SK-N-SH (cell line): ENCODE measurements at regions not wholly inside any gene's neighbourhood (a gene's known extent, or its start where the extent isn't known, plus 50 kb on each side); places are given as distances from the start of the nearest gene placed in this dataset.

Source experiments
- CTCF ChIA-PET: fragments of 300-600, 350-600 bp; formaldehyde crosslinking; extraction: SDS; loops from one replicate; lab custom pipeline; 2021; lab: Yijun Ruan, JAX
- POLR2A ChIA-PET: fragments of 350-600 bp; sonication (Branson Sonifier 250); formaldehyde crosslinking; extraction: SDS; loops from one replicate; lab custom pipeline; 2020; ENCODE audit warnings: antibody characterized with exemption, inconsistent platforms; lab: Yijun Ruan, JAX
- DNase-seq: peaks from one replicate; pipeline ENCODE4 v3.0.0; 2012
- H2AFZ ChIP-seq: fragments of 200-600 bp; sonication (generic); 2 replicates; pipeline ENCODE4 v1.8.1; 2016; ENCODE audit warnings: antibody characterized with exemption, mild to moderate bottlenecking, low read depth
- H3F3A ChIP-seq: fragments of 200-600 bp; sonication (generic); replicated peaks from 2 replicates; pipeline ENCODE3; 2016; ENCODE audit warnings: antibody characterized with exemption, mild to moderate bottlenecking; ENCODE audit not compliant: insufficient read depth
- H3K27ac ChIP-seq, 2 experiments: fragments of 200-500 bp in 1 of 2; fragments of 200-600 bp in 1 of 2; sonication (Bioruptor generic) in 1 of 2; sonication (generic), shearing (Covaris generic) in 1 of 2; 2 replicates each; pipeline versions ENCODE4 v1.5.1 to v1.6.1; 2014 to 2016; ENCODE audit warnings: low read depth in 2 of 2, inconsistent platforms in 1 of 2, low read length in 1 of 2, mild to moderate bottlenecking in 1 of 2, mixed read lengths in 1 of 2
- H3K27me3 ChIP-seq: fragments of 200-600 bp; sonication (generic), shearing (Covaris generic); 2 replicates; pipeline ENCODE4 v1.6.1; 2016; ENCODE audit warnings: mixed run types; ENCODE audit not compliant: insufficient read depth
- H3K36me3 ChIP-seq, 2 experiments: fragments of 200-500 bp in 1 of 2; fragments of 200-600 bp in 1 of 2; sonication (Bioruptor generic) in 1 of 2; sonication (generic) in 1 of 2; replicated peaks in 1 of 2; 2 replicates each; pipeline versions ENCODE3 to v1.5.1; 2014 to 2016; ENCODE audit warnings: low read length in 1 of 2, mild to moderate bottlenecking in 1 of 2; ENCODE audit not compliant: insufficient read depth in 2 of 2, control insufficient read depth in 1 of 2
- H3K4me1 ChIP-seq, 2 experiments: fragments of 200-500 bp in 1 of 2; fragments of 200-600 bp in 1 of 2; sonication (Bioruptor generic) in 1 of 2; sonication (generic), shearing (Covaris generic) in 1 of 2; 2 replicates each; pipeline versions ENCODE4 v1.5.1 to v1.6.1; 2014 to 2016; ENCODE audit warnings: low read depth in 1 of 2, low read length in 1 of 2, mixed run types in 1 of 2; ENCODE audit not compliant: insufficient read depth in 2 of 2, control insufficient read depth in 1 of 2
- H3K4me2 ChIP-seq: fragments of 200-600 bp; sonication (generic), shearing (Covaris generic); 2 replicates; pipeline ENCODE4 v1.6.1; 2017; ENCODE audit warnings: mixed run types
- H3K4me3 ChIP-seq, 2 experiments: fragments of 200-500 bp in 1 of 2; fragments of 200-600 bp in 1 of 2; sonication (Bioruptor generic) in 1 of 2; sonication (generic), shearing (Covaris generic) in 1 of 2; 2 replicates each; pipeline versions ENCODE4 v1.5.1 to v1.8.1; 2014 to 2016; ENCODE audit warnings: low read depth in 2 of 2, inconsistent platforms in 1 of 2, low read length in 1 of 2, mild to moderate bottlenecking in 1 of 2, mixed read lengths in 1 of 2, moderate library complexity in 1 of 2
- H3K79me2 ChIP-seq: fragments of 200-600 bp; sonication (generic); 2 replicates; pipeline ENCODE4 v1.8.1; 2017; ENCODE audit warnings: mild to moderate bottlenecking; ENCODE audit not compliant: insufficient read depth
- H3K9ac ChIP-seq: fragments of 200-600 bp; sonication (generic); 2 replicates; pipeline ENCODE4 v1.6.1; 2017; ENCODE audit warnings: mixed run types
- H3K9me2 ChIP-seq: fragments of 200-600 bp; sonication (generic); 2 replicates; pipeline ENCODE4 v1.6.1; 2017; ENCODE audit warnings: mixed run types
- H3K9me3 ChIP-seq: fragments of 200-600 bp; sonication (generic); 2 replicates; pipeline ENCODE4 v1.6.1; 2017; ENCODE audit warnings: mixed run types, mild to moderate bottlenecking, moderate library complexity
- H4K20me1 ChIP-seq: fragments of 200-600 bp; sonication (generic); 2 replicates; pipeline ENCODE4 v1.6.1; 2017; ENCODE audit warnings: mild to moderate bottlenecking, mixed run types; ENCODE audit not compliant: insufficient read depth
- ELF1 ChIP-seq: IDR thresholded peaks from 2 replicates; pipeline ENCODE4 v1.4.0; 2012
- EP300 ChIP-seq, 2 experiments: IDR thresholded peaks; 2 replicates each; pipeline versions ENCODE4 v1.4.0 to v1.6.1; 2012; ENCODE audit warnings: borderline replicate concordance in 1 of 2, low read depth in 1 of 2, low read length in 1 of 2
- GABPA ChIP-seq: IDR thresholded peaks from 2 replicates; pipeline ENCODE4 v1.4.0; 2012; ENCODE audit warnings: low read depth, mild to moderate bottlenecking
- JUND ChIP-seq: IDR thresholded peaks from 2 replicates; pipeline ENCODE4 v1.4.0; 2012
- MXI1 ChIP-seq: IDR thresholded peaks from 2 replicates; pipeline ENCODE4 v1.6.1; 2012; ENCODE audit warnings: mild to moderate bottlenecking, low read depth, low read length, improper control_type of control experiment
- NFIC ChIP-seq: IDR thresholded peaks from 2 replicates; pipeline ENCODE4 v1.4.0; 2012; ENCODE audit warnings: borderline replicate concordance
- POLR2AphosphoS5 ChIP-seq: IDR thresholded peaks from 2 replicates; pipeline ENCODE4 v1.6.1; 2012; ENCODE audit warnings: low read depth, low read length
- RAD21 ChIP-seq: IDR thresholded peaks from 2 replicates; pipeline ENCODE4 v1.6.1; 2012; ENCODE audit warnings: mild to moderate bottlenecking, low read length
- RCOR1 ChIP-seq: fragments of 150-350 bp; IDR thresholded peaks from 2 replicates; pipeline ENCODE4 v1.6.1; 2017; ENCODE audit warnings: antibody characterized with exemption, low read length
- RFX5 ChIP-seq: IDR thresholded peaks from 2 replicates; pipeline ENCODE4 v1.6.1; 2012; ENCODE audit warnings: mild to moderate bottlenecking, improper control_type of control experiment, low read length
- SMC3 ChIP-seq: IDR thresholded peaks from 2 replicates; pipeline ENCODE4 v1.6.1; 2012; ENCODE audit warnings: low read depth, low read length, improper control_type of control experiment
- TCF12 ChIP-seq: IDR thresholded peaks from 2 replicates; pipeline ENCODE4 v1.4.0; 2012
- WGBS: methylation state at CpG from one replicate; pipeline ENCODE4 v1.1.6; 2017; ENCODE audit warnings: low lambda C conversion rate; 5-methylcytosine and 5-hydroxymethylcytosine counted together
- TF ChIP-seq, protein P1 (sequence below): IDR thresholded peaks from 2 replicates; pipeline ENCODE4 v1.6.1; 2012; ENCODE audit warnings: mild to moderate bottlenecking, low read depth, low read length, moderate library complexity
- TF ChIP-seq, protein P2 (sequence below): IDR thresholded peaks from 2 replicates; pipeline ENCODE4; 2012
- TF ChIP-seq, protein P3 (sequence below): IDR thresholded peaks from 2 replicates; pipeline ENCODE4 v1.4.0; 2012; ENCODE audit warnings: low read depth
- TF ChIP-seq, protein P4 (sequence below): fragments of 200-600 bp; sonication (generic); IDR thresholded peaks from 2 replicates; pipeline ENCODE4 v1.6.1; 2017; ENCODE audit warnings: antibody characterized with exemption, mild to moderate bottlenecking, moderate library complexity

DNA sequence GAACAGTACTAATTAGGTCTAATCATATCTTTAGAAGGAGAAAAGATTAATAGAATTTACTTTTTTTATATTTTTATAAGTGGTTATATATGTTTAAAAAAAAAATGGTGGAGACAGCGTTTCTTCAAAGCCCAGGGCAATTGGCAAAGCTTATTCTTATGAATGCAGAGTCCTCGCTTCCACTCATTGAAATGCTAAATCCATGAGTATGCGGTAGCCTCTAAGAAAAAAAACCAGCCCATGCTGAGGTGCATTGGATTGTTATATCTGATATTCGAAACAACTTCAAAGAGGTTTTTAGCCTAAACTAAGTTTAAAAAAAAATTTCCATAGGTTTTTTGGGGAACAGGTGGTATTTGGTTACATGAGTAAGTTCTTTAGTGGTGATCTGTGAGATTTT is 142.8 kb downstream of the GOLIM4 start (continued):
- TF ChIP-seq ELF1 (no peak), RAD21 (no peak), JUND (no peak)
- TF ChIP-seq, all 33 proteins: peak for 0

DNA sequence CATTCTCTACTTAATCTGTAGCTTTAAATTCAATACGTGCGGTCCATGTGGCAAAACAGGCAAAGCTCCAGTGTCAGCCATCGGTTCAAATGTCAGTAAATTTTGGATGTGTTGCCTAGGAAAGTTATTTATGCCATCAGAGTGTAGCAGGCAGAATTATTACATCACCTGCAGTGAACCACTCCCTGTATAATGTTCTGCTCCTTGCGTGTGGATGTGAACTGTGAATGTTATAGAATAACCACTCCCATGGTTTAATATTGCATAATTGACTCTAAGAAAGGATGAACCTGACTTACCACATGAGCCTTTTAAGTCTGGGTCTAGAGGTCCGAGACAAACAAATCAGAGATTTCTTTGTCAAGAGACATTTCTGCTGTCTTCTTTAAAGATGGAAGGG is 145.5 kb downstream of the GOLIM4 start:
- no peaks in the 10 kb centered on the region for H3K27me3 ChIP-seq
- no peak overlapping the region for H3K4me2 ChIP-seq
- 65% methylated on average over 5 of the region's 5 CpGs for WGBS
- H3F3A ChIP-seq, result no peaks in the 10 kb centered on the region
- no peak overlapping the region for H3K27ac ChIP-seq
- H3K9me2 ChIP-seq, result no peaks in the 10 kb centered on the region
- no peaks in the 10 kb centered on the region for H3K36me3 ChIP-seq
- H3K4me3 ChIP-seq, result no peak overlapping the region
- H3K9me3 ChIP-seq, result no peaks in the 10 kb centered on the region; the same call in 1 of the 2 replicates
- H3K9ac ChIP-seq, result no peak overlapping the region
- DNase-seq, result no peak
- TF ChIP-seq SMC3 (no peak), ELF1 (no peak), POLR2AphosphoS5 (no peak)
- TF ChIP-seq, protein P1, sequence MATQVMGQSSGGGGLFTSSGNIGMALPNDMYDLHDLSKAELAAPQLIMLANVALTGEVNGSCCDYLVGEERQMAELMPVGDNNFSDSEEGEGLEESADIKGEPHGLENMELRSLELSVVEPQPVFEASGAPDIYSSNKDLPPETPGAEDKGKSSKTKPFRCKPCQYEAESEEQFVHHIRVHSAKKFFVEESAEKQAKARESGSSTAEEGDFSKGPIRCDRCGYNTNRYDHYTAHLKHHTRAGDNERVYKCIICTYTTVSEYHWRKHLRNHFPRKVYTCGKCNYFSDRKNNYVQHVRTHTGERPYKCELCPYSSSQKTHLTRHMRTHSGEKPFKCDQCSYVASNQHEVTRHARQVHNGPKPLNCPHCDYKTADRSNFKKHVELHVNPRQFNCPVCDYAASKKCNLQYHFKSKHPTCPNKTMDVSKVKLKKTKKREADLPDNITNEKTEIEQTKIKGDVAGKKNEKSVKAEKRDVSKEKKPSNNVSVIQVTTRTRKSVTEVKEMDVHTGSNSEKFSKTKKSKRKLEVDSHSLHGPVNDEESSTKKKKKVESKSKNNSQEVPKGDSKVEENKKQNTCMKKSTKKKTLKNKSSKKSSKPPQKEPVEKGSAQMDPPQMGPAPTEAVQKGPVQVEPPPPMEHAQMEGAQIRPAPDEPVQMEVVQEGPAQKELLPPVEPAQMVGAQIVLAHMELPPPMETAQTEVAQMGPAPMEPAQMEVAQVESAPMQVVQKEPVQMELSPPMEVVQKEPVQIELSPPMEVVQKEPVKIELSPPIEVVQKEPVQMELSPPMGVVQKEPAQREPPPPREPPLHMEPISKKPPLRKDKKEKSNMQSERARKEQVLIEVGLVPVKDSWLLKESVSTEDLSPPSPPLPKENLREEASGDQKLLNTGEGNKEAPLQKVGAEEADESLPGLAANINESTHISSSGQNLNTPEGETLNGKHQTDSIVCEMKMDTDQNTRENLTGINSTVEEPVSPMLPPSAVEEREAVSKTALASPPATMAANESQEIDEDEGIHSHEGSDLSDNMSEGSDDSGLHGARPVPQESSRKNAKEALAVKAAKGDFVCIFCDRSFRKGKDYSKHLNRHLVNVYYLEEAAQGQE, result no peak
- ChIA-PET CTCF (interaction anchor here (1.0 kb wide), 1 partner anchor 30 kb away, joined by 3 read pairs; no protein-coding TSS in a partner anchor), POLR2A (no interaction called here)
- no peaks in the 10 kb centered on the region for H4K20me1 ChIP-seq
- H2AFZ ChIP-seq, result no peak overlapping the region
- no peaks in the 10 kb centered on the region for H3K4me1 ChIP-seq
- no peaks in the 10 kb centered on the region for H3K79me2 ChIP-seq

DNA sequence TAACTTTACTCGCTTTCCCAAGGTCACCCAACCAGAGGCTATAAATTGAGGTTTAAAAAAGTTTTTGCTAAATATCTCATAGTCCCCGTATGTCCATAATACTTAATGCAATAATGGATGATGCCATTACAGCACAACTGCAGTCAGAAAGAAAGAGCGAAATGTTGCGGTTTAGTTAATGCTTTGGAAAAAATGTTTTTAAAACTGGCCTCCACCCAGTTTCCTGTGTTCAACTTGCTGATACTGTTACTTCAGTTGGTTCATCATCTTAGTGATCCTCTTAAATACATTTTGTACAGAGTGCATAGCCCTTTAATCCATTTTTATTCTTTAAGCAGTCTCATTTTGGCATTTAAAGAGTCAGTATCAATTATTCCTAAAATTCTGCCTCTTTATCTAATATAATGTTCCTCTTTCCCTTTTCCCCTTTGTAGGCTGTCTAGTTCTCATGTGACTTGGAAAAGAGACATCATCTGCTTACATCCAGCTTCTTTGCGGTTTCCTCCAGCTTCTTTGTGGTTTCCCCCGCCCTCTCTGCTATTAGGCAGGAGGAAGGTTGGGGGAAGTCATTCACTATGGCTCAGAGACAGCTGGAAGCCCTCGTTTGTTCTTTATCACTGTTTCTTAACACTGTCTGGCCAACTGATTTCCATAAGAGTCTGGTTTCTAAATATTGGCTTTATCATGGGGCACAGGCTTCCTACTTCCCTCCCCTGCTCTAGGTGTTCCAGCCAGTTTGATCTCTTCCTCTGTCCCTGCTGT is 154.3 kb downstream of the GOLIM4 start:
- CTCF ChIA-PET, result interaction anchor here (1.4 kb wide), 2 partner anchors 60 to 99 kb away, joined by 3 to 5 read pairs; no protein-coding TSS in a partner anchor
- no peak overlapping the region for H2AFZ ChIP-seq

More for the DNA sequence above, 154.3 kb downstream of the GOLIM4 start:
- no peak for DNase-seq
- Histone ChIP-seq H3K27ac (no peak overlapping the region), H3K79me2 (no peaks in the 10 kb centered on the region), H3K4me1 (no peaks in the 10 kb centered on the region), H3K4me2 (no peak overlapping the region), H3K36me3 (no peaks in the 10 kb centered on the region), H3K9me2 (no peaks in the 10 kb centered on the region), H3K9ac (no peak overlapping the region), H3F3A (no peaks in the 10 kb centered on the region), H3K4me3 (no peak overlapping the region), H3K9me3 (no peaks in the 10 kb centered on the region), H3K27me3 (no peaks in the 10 kb centered on the region), H4K20me1 (no peaks in the 10 kb centered on the region)
- WGBS, result 59% methylated on average over 7 of the region's 7 CpGs
- TF ChIP-seq NFIC (peak; percentile 37; the same call in 1 of the 2 replicates), RCOR1 (no peak), RFX5 (no peak), ELF1 (no peak), EP300 (IDR thresholded peaks at IDR 0.05; ENCODE audit: borderline replicate concordance in 1 of 2, low read depth in 1 of 2, low read length in 1 of 2) (0 out of 4 replicates have a peak, but pooled peaks of 1 of the 2 experiments have one; percentile 35), JUND (peak; percentile 26), TCF12 (peak; percentile 68; the same call in 1 of the 2 replicates), GABPA (no peak), MXI1 (no peak)
- TF ChIP-seq, protein P2, sequence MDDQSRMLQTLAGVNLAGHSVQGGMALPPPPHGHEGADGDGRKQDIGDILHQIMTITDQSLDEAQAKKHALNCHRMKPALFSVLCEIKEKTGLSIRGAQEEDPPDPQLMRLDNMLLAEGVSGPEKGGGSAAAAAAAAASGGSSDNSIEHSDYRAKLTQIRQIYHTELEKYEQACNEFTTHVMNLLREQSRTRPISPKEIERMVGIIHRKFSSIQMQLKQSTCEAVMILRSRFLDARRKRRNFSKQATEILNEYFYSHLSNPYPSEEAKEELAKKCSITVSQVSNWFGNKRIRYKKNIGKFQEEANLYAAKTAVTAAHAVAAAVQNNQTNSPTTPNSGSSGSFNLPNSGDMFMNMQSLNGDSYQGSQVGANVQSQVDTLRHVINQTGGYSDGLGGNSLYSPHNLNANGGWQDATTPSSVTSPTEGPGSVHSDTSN, result peak; percentile 39; the same call in 1 of the 2 replicates
- TF ChIP-seq, protein P3, sequence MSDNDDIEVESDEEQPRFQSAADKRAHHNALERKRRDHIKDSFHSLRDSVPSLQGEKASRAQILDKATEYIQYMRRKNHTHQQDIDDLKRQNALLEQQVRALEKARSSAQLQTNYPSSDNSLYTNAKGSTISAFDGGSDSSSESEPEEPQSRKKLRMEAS, result no peak
- TF ChIP-seq, protein P4, sequence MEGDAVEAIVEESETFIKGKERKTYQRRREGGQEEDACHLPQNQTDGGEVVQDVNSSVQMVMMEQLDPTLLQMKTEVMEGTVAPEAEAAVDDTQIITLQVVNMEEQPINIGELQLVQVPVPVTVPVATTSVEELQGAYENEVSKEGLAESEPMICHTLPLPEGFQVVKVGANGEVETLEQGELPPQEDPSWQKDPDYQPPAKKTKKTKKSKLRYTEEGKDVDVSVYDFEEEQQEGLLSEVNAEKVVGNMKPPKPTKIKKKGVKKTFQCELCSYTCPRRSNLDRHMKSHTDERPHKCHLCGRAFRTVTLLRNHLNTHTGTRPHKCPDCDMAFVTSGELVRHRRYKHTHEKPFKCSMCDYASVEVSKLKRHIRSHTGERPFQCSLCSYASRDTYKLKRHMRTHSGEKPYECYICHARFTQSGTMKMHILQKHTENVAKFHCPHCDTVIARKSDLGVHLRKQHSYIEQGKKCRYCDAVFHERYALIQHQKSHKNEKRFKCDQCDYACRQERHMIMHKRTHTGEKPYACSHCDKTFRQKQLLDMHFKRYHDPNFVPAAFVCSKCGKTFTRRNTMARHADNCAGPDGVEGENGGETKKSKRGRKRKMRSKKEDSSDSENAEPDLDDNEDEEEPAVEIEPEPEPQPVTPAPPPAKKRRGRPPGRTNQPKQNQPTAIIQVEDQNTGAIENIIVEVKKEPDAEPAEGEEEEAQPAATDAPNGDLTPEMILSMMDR, result no peak
- POLR2A ChIA-PET, result no interaction called here
